Prostate gland (tissue), 2 donors: ENCODE measurements at regions not wholly inside any gene's neighbourhood (a gene's known extent, or its start where the extent isn't known, plus 50 kb on each side); places are given as distances from the start of the nearest gene placed in this dataset.

ENCODE experiments used
- DNase-seq: peaks from one replicate; pipeline ENCODE4 v3.0.0-alpha.2; 2019; ENCODE audit warnings: low spot score
- H3K27ac ChIP-seq, 2 donors: fragments of 200-600 bp; sonication (generic); 2 replicates each; pipeline ENCODE4 v1.5.1; 2017 to 2019
- H3K27me3 ChIP-seq: fragments of 200-600 bp; sonication (generic); replicated peaks from 2 replicates; pipeline ENCODE4 v1.5.1; 2019; ENCODE audit not compliant: insufficient read depth
- H3K36me3 ChIP-seq, 2 donors: fragments of 200-600 bp; sonication (generic); 1 replicate in 1 of 2; 2 replicates in 1 of 2; pipeline versions ENCODE4 v1.5.1 to v1.8.1; 2017 to 2019
- H3K4me1 ChIP-seq: fragments of 200-600 bp; sonication (generic); replicated peaks from 2 replicates; pipeline ENCODE4 v1.5.1; 2019
- H3K4me3 ChIP-seq, 2 donors: fragments of 200-600 bp; sonication (generic); 2 replicates each; pipeline ENCODE4 v1.5.1; 2017 to 2019
- H3K9me3 ChIP-seq: fragments of 200-600 bp; sonication (generic); 2 replicates; pipeline ENCODE4 v1.5.1; 2017
- CTCF ChIP-seq, 4 experiments: fragments of 200-600 bp in 2 of 4; fragments of 450-650 bp in 2 of 4; sonication (generic) in 2 of 4; IDR thresholded peaks; 1 replicate in 3 of 4; 2 replicates in 1 of 4; pipeline ENCODE4 v1.5.1; 2016 to 2019; ENCODE audit warnings: antibody characterized with exemption in 4 of 4, mild to moderate bottlenecking in 2 of 4, moderate library complexity in 2 of 4
- POLR2A ChIP-seq: fragments of 450-650 bp; IDR thresholded peaks from one replicate; pipeline ENCODE4 v1.6.1; 2016; ENCODE audit warnings: antibody characterized with exemption, mild to moderate bottlenecking
- POLR2AphosphoS5 ChIP-seq: sonication (generic); formaldehyde crosslinking; IDR thresholded peaks from one replicate; pipeline ENCODE4 v1.6.1; 2017; ENCODE audit warnings: antibody characterized with exemption
- WGBS: methylation state at CpG from one replicate; pipeline ENCODE4 v1.1.5; 2018; 5-methylcytosine and 5-hydroxymethylcytosine counted together
- intact Hi-C: fragments of 100-400 bp; cut with DNase I; formaldehyde crosslinking; loops from one replicate; pipeline ENCODE4 v1.14.2; 2022

- 33% methylated on average over 1 of the region's 1 CpG for WGBS
- TF ChIP-seq POLR2A: no peak
- TF ChIP-seq POLR2AphosphoS5: no peak
- no peak for TF ChIP-seq CTCF (IDR thresholded peaks at IDR 0.05)
Observed at GRCh38 chr4:133943081-133943480, 258.5 kb downstream of the PABPC4L start.

GRCh38 chr4:133938061-133938460, 263.5 kb downstream of the PABPC4L start:
- DNase-seq: no peak
- Histone ChIP-seq H3K4me3 (no peak overlapping the region), H3K36me3 (no peaks in the 10 kb centered on the region), H3K4me1 (no peaks in the 10 kb centered on the region), H3K27me3 (no peaks in the 10 kb centered on the region), H3K9me3 (no peaks in the 10 kb centered on the region), H3K27ac (no peak overlapping the region)
- intact Hi-C loops: no loop called here
- TF ChIP-seq CTCF (IDR thresholded peaks at IDR 0.05): no peak
- TF ChIP-seq POLR2AphosphoS5: no peak
- TF ChIP-seq POLR2A: no peak

More at GRCh38 chr4:133943081-133943480, 258.5 kb downstream of the PABPC4L start:
- H3K27me3 ChIP-seq: no peaks in the 10 kb centered on the region
- no peaks in the 10 kb centered on the region for H3K4me1 ChIP-seq
- no peak overlapping the region for H3K4me3 ChIP-seq
- H3K27ac ChIP-seq: no peak overlapping the region
- no peaks in the 10 kb centered on the region for H3K9me3 ChIP-seq
- no peak for DNase-seq
- no peaks in the 10 kb centered on the region for H3K36me3 ChIP-seq
- intact Hi-C loops: no loop called here

- 94% methylated on average over 1 of the region's 1 CpG for WGBS
- TF ChIP-seq POLR2AphosphoS5 (no peak), CTCF (IDR thresholded peaks at IDR 0.05) (no peak), POLR2A (no peak)
- Histone ChIP-seq H3K27ac (no peak overlapping the region), H3K4me1 (no peaks in the 10 kb centered on the region), H3K9me3 (no peaks in the 10 kb centered on the region), H3K27me3 (no peaks in the 10 kb centered on the region), H3K4me3 (no peak overlapping the region), H3K36me3 (no peaks in the 10 kb centered on the region)
- intact Hi-C loops: no loop called here
- DNase-seq: no peak
Observed at GRCh38 chr4:133929531-133930239, 271.9 kb downstream of the PABPC4L start.

- DNase-seq: no peak
- WGBS: 89% methylated on average over 8 of the region's 8 CpGs
- intact Hi-C loops: no loop called here
- Histone ChIP-seq H3K9me3 (no peaks in the 10 kb centered on the region), H3K4me1 (no peaks in the 10 kb centered on the region), H3K36me3 (no peaks in the 10 kb centered on the region), H3K27ac (no peak overlapping the region), H3K27me3 (no peaks in the 10 kb centered on the region), H3K4me3 (no peak overlapping the region)
- no peak for TF ChIP-seq POLR2AphosphoS5
- TF ChIP-seq POLR2A: no peak
- no peak for TF ChIP-seq CTCF (IDR thresholded peaks at IDR 0.05)
Observed at GRCh38 chr4:133921280-133922195, 280.1 kb downstream of the PABPC4L start.
